H1 (cell line): ENCODE measurements at regions not wholly inside any gene's neighbourhood (a gene's known extent, or its start where the extent isn't known, plus 50 kb on each side); places are given as distances from the start of the nearest gene placed in this dataset.

ENCODE experiments used
- CTCF ChIA-PET: fragments of 300-600 bp; sonication (Branson Sonifier 250); formaldehyde crosslinking; loops from one replicate; lab custom pipeline; 2021; ENCODE audit not compliant: partially characterized antibody; lab: Charles Lee
- POLR2A ChIA-PET: fragments of 300-600 bp; sonication (Branson Sonifier 250); formaldehyde crosslinking; loops from one replicate; lab custom pipeline; 2021; ENCODE audit warnings: inconsistent platforms; ENCODE audit not compliant: partially characterized antibody; lab: Charles Lee
- DNase-seq, 2 experiments: peaks; one replicate each; pipeline versions ENCODE4 v3.0.0 to v3.0.0-alpha.2; 2010 to 2022; ENCODE audit warnings: low spot score in 2 of 2, low read depth in 1 of 2, mixed read lengths in 1 of 2
- FAIRE-seq: peaks from 2 replicates; lab custom pipeline; 2011; peaks lifted over from hg19 to GRCh38; lab: Jason Lieb, UNC
- H2AFZ ChIP-seq: 2 replicates; pipeline ENCODE4 v1.8.1; 2012; ENCODE audit warnings: low read length, inconsistent platforms
- H2AK5ac ChIP-seq: 2 replicates; pipeline ENCODE4 v1.6.1; 2013; ENCODE audit warnings: low read depth, low read length
- H2BK120ac ChIP-seq: replicated peaks from 2 replicates; pipeline ENCODE3; 2013; ENCODE audit warnings: low read depth, low read length, inconsistent platforms
- H2BK12ac ChIP-seq: 2 replicates; pipeline ENCODE4 v1.6.1; 2013; ENCODE audit warnings: low read depth, low read length
- H2BK15ac ChIP-seq: 2 replicates; pipeline ENCODE4 v1.6.1; 2013; ENCODE audit warnings: low read length
- H2BK20ac ChIP-seq: 2 replicates; pipeline ENCODE4 v1.6.1; 2013; ENCODE audit warnings: low read length
- H2BK5ac ChIP-seq: 2 replicates; pipeline ENCODE4 v1.6.1; 2013; ENCODE audit warnings: low read depth, low read length
- H3K14ac ChIP-seq: 2 replicates; pipeline ENCODE4 v1.6.1; 2013; ENCODE audit warnings: inconsistent platforms; ENCODE audit not compliant: insufficient read length
- H3K18ac ChIP-seq: 2 replicates; pipeline ENCODE4 v1.6.1; 2013; ENCODE audit warnings: low read length; ENCODE audit errors: extremely low read depth
- H3K23ac ChIP-seq: 2 replicates; pipeline ENCODE4 v1.6.1; 2013; ENCODE audit warnings: inconsistent platforms; ENCODE audit not compliant: insufficient read length
- H3K23me2 ChIP-seq: 2 replicates; pipeline ENCODE4 v1.6.1; 2013; ENCODE audit warnings: low read depth, low read length
- H3K27ac ChIP-seq: 2 replicates; pipeline ENCODE4 v1.6.1; 2011; ENCODE audit warnings: low read depth, low read length, inconsistent platforms
- H3K27me3 ChIP-seq, 4 experiments: replicated peaks in 1 of 4; 1 replicate in 1 of 4; 2 replicates in 3 of 4; pipeline versions ENCODE4 v1.6.1 to v1.8.1; 2011 to 2013; ENCODE audit warnings: low read length in 3 of 4, mild to moderate bottlenecking in 3 of 4, inconsistent platforms in 2 of 4, mixed read lengths in 2 of 4, moderate library complexity in 1 of 4; ENCODE audit not compliant: control insufficient read depth in 3 of 4, insufficient read depth in 3 of 4; ENCODE audit errors: extremely low read depth in 1 of 4
- H3K36me3 ChIP-seq, 4 experiments: 2 replicates each; pipeline versions ENCODE4 v1.6.1 to v1.8.1; 2011 to 2013; ENCODE audit warnings: mild to moderate bottlenecking in 4 of 4, low read length in 3 of 4, moderate library complexity in 2 of 4, control low read depth in 1 of 4, inconsistent platforms in 1 of 4; ENCODE audit not compliant: insufficient read depth in 4 of 4, control insufficient read depth in 2 of 4
- H3K4ac ChIP-seq: replicated peaks from 2 replicates; pipeline ENCODE3; 2013; ENCODE audit warnings: low read length, low read depth, mixed read lengths, inconsistent platforms; ENCODE audit not compliant: insufficient read length
- H3K4me1 ChIP-seq, 4 experiments: replicated peaks in 1 of 4; 1 replicate in 1 of 4; 2 replicates in 3 of 4; pipeline versions ENCODE4 v1.6.1 to v1.8.1; 2011 to 2013; ENCODE audit warnings: low read length in 3 of 4, inconsistent platforms in 2 of 4, mixed read lengths in 1 of 4; ENCODE audit not compliant: insufficient read depth in 4 of 4, control insufficient read depth in 3 of 4
- H3K4me2 ChIP-seq, 2 experiments: 2 replicates each; pipeline versions ENCODE4 v1.6.1 to v1.8.1; 2011 to 2013; ENCODE audit warnings: low read depth in 2 of 2, low read length in 2 of 2, control low read depth in 1 of 2, inconsistent platforms in 1 of 2, mild to moderate bottlenecking in 1 of 2; ENCODE audit not compliant: insufficient read depth in 1 of 2
- H3K4me3 ChIP-seq, 4 experiments: fragments of 200-600, 300-600 bp in 1 of 4; sonication (generic), shearing (Covaris generic), sonication (Bioruptor Twin) in 1 of 4; 2 replicates each; pipeline versions ENCODE4 v1.5.1 to v1.8.1; 2011 to 2016; ENCODE audit warnings: low read length in 4 of 4, low read depth in 3 of 4, control low read depth in 2 of 4, inconsistent platforms in 2 of 4, mild to moderate bottlenecking in 2 of 4, mixed read lengths in 1 of 4, moderate library complexity in 1 of 4; ENCODE audit not compliant: insufficient read depth in 2 of 4; ENCODE audit errors: extremely low read depth in 1 of 4
- H3K56ac ChIP-seq: replicated peaks from 2 replicates; pipeline ENCODE3; 2013; ENCODE audit warnings: low read depth, mild to moderate bottlenecking, mixed read lengths, low read length, inconsistent platforms; ENCODE audit not compliant: insufficient read length
- H3K79me1 ChIP-seq: 2 replicates; pipeline ENCODE4 v1.6.1; 2013; ENCODE audit warnings: low read depth, low read length, control low read depth
- H3K79me2 ChIP-seq, 2 experiments: 2 replicates each; pipeline versions ENCODE4 v1.6.1 to v1.8.1; 2012 to 2013; ENCODE audit warnings: low read length in 2 of 2, mild to moderate bottlenecking in 2 of 2, inconsistent platforms in 1 of 2; ENCODE audit not compliant: insufficient read depth in 2 of 2, control insufficient read depth in 1 of 2
- H3K9ac ChIP-seq, 4 experiments: replicated peaks in 1 of 4; 1 replicate in 1 of 4; 2 replicates in 3 of 4; pipeline versions ENCODE4 v1.6.1 to v1.8.1; 2011 to 2013; ENCODE audit warnings: low read depth in 3 of 4, low read length in 3 of 4, control low read depth in 2 of 4, mild to moderate bottlenecking in 2 of 4, moderate library complexity in 2 of 4, inconsistent platforms in 1 of 4; ENCODE audit errors: extremely low read depth in 1 of 4
- H3K9me3 ChIP-seq, 2 experiments: 2 replicates each; pipeline versions ENCODE4 v1.6.1 to v1.8.1; 2012 to 2013; ENCODE audit warnings: mild to moderate bottlenecking in 2 of 2, moderate library complexity in 2 of 2, control low read depth in 1 of 2, inconsistent platforms in 1 of 2, low read depth in 1 of 2, low read length in 1 of 2, mixed read lengths in 1 of 2; ENCODE audit not compliant: insufficient read depth in 2 of 2
- H4K20me1 ChIP-seq, 2 experiments: replicated peaks in 1 of 2; 2 replicates each; pipeline versions ENCODE3 to v1.8.1; 2011 to 2013; ENCODE audit warnings: inconsistent platforms in 2 of 2, low read length in 2 of 2, mild to moderate bottlenecking in 1 of 2; ENCODE audit not compliant: insufficient read depth in 2 of 2, control insufficient read depth in 1 of 2
- H4K5ac ChIP-seq: 2 replicates; pipeline ENCODE4 v1.6.1; 2013; ENCODE audit warnings: low read length, low read depth, mixed read lengths, inconsistent platforms; ENCODE audit not compliant: insufficient read length
- H4K8ac ChIP-seq: 2 replicates; pipeline ENCODE4 v1.8.0; 2013; ENCODE audit warnings: mild to moderate bottlenecking, moderate library complexity, low read length, inconsistent platforms; ENCODE audit not compliant: insufficient read depth; ENCODE audit errors: extremely low read depth
- H4K91ac ChIP-seq: replicated peaks from 2 replicates; pipeline ENCODE3; 2013; ENCODE audit warnings: low read length, mixed read lengths, inconsistent platforms; ENCODE audit not compliant: insufficient read length
- CBX8 ChIP-seq: fragments of 300-800, 300-1000 bp; sonication (generic); IDR thresholded peaks from 2 replicates; pipeline ENCODE4 v1.7.1; 2016; ENCODE audit warnings: low read depth, low read length, borderline replicate concordance
- CTBP2 ChIP-seq: IDR thresholded peaks from 2 replicates; pipeline ENCODE4 v1.7.0; 2011; ENCODE audit warnings: borderline replicate concordance, mild to moderate bottlenecking, moderate library complexity, mixed read lengths, low read length; ENCODE audit not compliant: insufficient read depth, insufficient read length
- KDM4A ChIP-seq: IDR thresholded peaks from one replicate; pipeline ENCODE4 v1.7.1; 2012; ENCODE audit warnings: low read depth, mild to moderate bottlenecking, moderate library complexity, low read length, inconsistent platforms; ENCODE audit not compliant: severe bottlenecking
- POU5F1 ChIP-seq: IDR thresholded peaks from 2 replicates; pipeline ENCODE4 v1.6.1; 2011; ENCODE audit warnings: low read depth, mild to moderate bottlenecking, low read length, moderate library complexity
- RBBP5 ChIP-seq: IDR thresholded peaks from 2 replicates; pipeline ENCODE4 v1.7.1; 2012; ENCODE audit warnings: low read depth, mild to moderate bottlenecking, inconsistent platforms, low read length, moderate library complexity, borderline replicate concordance
- RNF2 ChIP-seq: fragments of 200-900, 300-1000 bp; sonication (generic); IDR thresholded peaks from 2 replicates; pipeline ENCODE4 v1.7.1; 2016; ENCODE audit warnings: borderline replicate concordance, low read depth, mild to moderate bottlenecking, antibody characterized with exemption, low read length; ENCODE audit not compliant: poor library complexity, severe bottlenecking; ENCODE audit errors: missing control alignments
- TAF7 ChIP-seq: optimal IDR thresholded peaks from 2 replicates; pipeline ENCODE3; 2011; ENCODE audit warnings: low read depth, mild to moderate bottlenecking, inconsistent platforms, low read length, moderate library complexity, borderline replicate concordance
- TF ChIP-seq, protein P1 (sequence below): IDR thresholded peaks from 2 replicates; pipeline ENCODE4 v1.6.1; 2012; ENCODE audit warnings: inconsistent platforms
- TF ChIP-seq, protein P2 (sequence below): IDR thresholded peaks from 2 replicates; pipeline ENCODE4 v1.6.1; 2011; ENCODE audit warnings: low read length, improper control_type of control experiment

DNA sequence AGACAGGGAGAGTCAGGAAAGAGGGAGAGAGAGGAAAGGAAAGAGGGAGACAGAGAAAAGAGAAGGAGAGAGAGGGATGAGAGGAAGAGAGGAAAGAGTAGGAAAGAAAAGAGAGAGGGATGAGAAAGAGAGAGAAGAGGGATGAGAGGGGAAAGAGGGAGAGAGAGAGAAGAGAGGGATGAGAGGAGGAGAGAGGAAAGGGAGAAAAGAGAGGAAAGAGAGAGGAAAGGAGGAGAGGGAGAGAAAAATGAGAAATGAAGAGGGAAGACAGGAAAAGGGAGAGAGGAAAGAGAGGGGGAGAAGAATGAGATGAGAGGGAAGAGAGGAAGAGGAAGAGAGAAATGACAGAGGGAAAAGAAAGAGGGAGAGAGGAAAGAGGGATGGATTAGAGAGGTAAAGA, 207.0 kb upstream of the SKOR2 start:
- H3K18ac ChIP-seq = no peak overlapping the region
- no peaks in the 10 kb centered on the region for H3K23me2 ChIP-seq
- no peaks in the 10 kb centered on the region for H4K20me1 ChIP-seq
- H4K91ac ChIP-seq = no peak overlapping the region
- TF ChIP-seq CBX8 (no peak), KDM4A (no peak), RNF2 (no peak), POU5F1 (no peak), RBBP5 (no peak), CTBP2 (no peak), TAF7 (no peak)
- TF ChIP-seq, protein P1, sequence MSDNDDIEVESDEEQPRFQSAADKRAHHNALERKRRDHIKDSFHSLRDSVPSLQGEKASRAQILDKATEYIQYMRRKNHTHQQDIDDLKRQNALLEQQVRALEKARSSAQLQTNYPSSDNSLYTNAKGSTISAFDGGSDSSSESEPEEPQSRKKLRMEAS = no peak
- TF ChIP-seq, protein P2, sequence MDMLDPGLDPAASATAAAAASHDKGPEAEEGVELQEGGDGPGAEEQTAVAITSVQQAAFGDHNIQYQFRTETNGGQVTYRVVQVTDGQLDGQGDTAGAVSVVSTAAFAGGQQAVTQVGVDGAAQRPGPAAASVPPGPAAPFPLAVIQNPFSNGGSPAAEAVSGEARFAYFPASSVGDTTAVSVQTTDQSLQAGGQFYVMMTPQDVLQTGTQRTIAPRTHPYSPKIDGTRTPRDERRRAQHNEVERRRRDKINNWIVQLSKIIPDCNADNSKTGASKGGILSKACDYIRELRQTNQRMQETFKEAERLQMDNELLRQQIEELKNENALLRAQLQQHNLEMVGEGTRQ = no peak
- H2BK5ac ChIP-seq = no peak overlapping the region
- H3K4me3 ChIP-seq = no peak overlapping the region
- ChIA-PET CTCF (interaction anchor here (1.3 kb wide), 1 partner anchor 9 kb away, joined by 3 read pairs; no protein-coding TSS in a partner anchor), POLR2A (no interaction called here)
- H2AFZ ChIP-seq = no peak overlapping the region
- H2BK15ac ChIP-seq = no peak overlapping the region
- H3K79me2 ChIP-seq = no peaks in the 10 kb centered on the region
- no peak for DNase-seq
- H3K23ac ChIP-seq = no peak overlapping the region
- no peaks in the 10 kb centered on the region for H3K79me1 ChIP-seq
- no peaks in the 10 kb centered on the region for H3K4me1 ChIP-seq
- FAIRE-seq = no peak
- no peak overlapping the region for H3K9ac ChIP-seq
- peaks cover 0 to 4% (median 3%) of the 10 kb centered on the region in 4 experiments; a peak in 3 of 7 replicates for H3K27me3 ChIP-seq
- no peak overlapping the region for H2BK12ac ChIP-seq
- no peaks in the 10 kb centered on the region for H3K9me3 ChIP-seq
- H3K4me2 ChIP-seq = no peak overlapping the region
- H3K56ac ChIP-seq = no peak overlapping the region
- no peak overlapping the region for H3K14ac ChIP-seq
- H2AK5ac ChIP-seq = no peak overlapping the region
- no peak overlapping the region for H4K5ac ChIP-seq
- no peak overlapping the region for H3K27ac ChIP-seq
- no peak overlapping the region for H2BK20ac ChIP-seq
- H3K4ac ChIP-seq = no peak overlapping the region
- no peaks in the 10 kb centered on the region for H3K36me3 ChIP-seq
- no peak overlapping the region for H4K8ac ChIP-seq
- no peak overlapping the region for H2BK120ac ChIP-seq
